Fibroblast of lung (primary cell): ENCODE measurements at regions not wholly inside any gene's neighbourhood (a gene's known extent, or its start where the extent isn't known, plus 50 kb on each side); places are given as distances from the start of the nearest gene placed in this dataset.

ENCODE experiments used
- DNase-seq, 2 donors: peaks; one replicate each; pipeline versions ENCODE4 v3.0.0 to v3.0.0-alpha.2; 2010; ENCODE audit warnings: low read depth in 2 of 2
- H2AFZ ChIP-seq: 2 replicates; pipeline ENCODE4 v1.5.1; 2012; ENCODE audit warnings: low read length, control low read depth, inconsistent platforms
- H3K27ac ChIP-seq: 2 replicates; pipeline ENCODE4 v1.5.1; 2011; ENCODE audit warnings: low read length, control low read depth; ENCODE audit not compliant: insufficient read depth
- H3K27me3 ChIP-seq: 2 replicates; pipeline ENCODE4 v1.5.1; 2011; ENCODE audit warnings: mild to moderate bottlenecking, low read length; ENCODE audit not compliant: control insufficient read depth, insufficient read depth
- H3K36me3 ChIP-seq: 2 replicates; pipeline ENCODE4 v1.5.1; 2011; ENCODE audit warnings: low read length; ENCODE audit not compliant: control insufficient read depth, insufficient read depth
- H3K4me1 ChIP-seq: 2 replicates; pipeline ENCODE4 v1.5.1; 2011; ENCODE audit warnings: low read length; ENCODE audit not compliant: control insufficient read depth, insufficient read depth; ENCODE audit errors: extremely low read depth
- H3K4me2 ChIP-seq: 2 replicates; pipeline ENCODE4 v1.5.1; 2011; ENCODE audit warnings: low read length, control low read depth; ENCODE audit not compliant: insufficient read depth; ENCODE audit errors: extremely low read depth
- H3K4me3 ChIP-seq, 4 experiments: fragments of 200-600 bp in 1 of 4; sonication (generic) in 1 of 4; replicated peaks in 1 of 4; 2 replicates each; pipeline ENCODE4 v1.5.1; 2011 to 2016; ENCODE audit warnings: low read length in 4 of 4, low read depth in 3 of 4, mild to moderate bottlenecking in 3 of 4, control low read depth in 2 of 4, inconsistent platforms in 1 of 4, mixed read lengths in 1 of 4; ENCODE audit not compliant: insufficient read depth in 1 of 4; ENCODE audit errors: control extremely low read depth in 1 of 4
- H3K79me2 ChIP-seq: 2 replicates; pipeline ENCODE4 v1.5.1; 2012; ENCODE audit warnings: mild to moderate bottlenecking, low read length, inconsistent platforms; ENCODE audit not compliant: control insufficient read depth, insufficient read depth
- H3K9ac ChIP-seq: 2 replicates; pipeline ENCODE4 v1.5.1; 2011; ENCODE audit warnings: mild to moderate bottlenecking, low read length, control low read depth; ENCODE audit not compliant: insufficient read depth
- H3K9me3 ChIP-seq: 2 replicates; pipeline ENCODE4 v1.5.1; 2012; ENCODE audit warnings: low read depth, low read length; ENCODE audit not compliant: control insufficient read depth, insufficient read depth
- H4K20me1 ChIP-seq: 2 replicates; pipeline ENCODE4 v1.5.1; 2011; ENCODE audit warnings: low read length; ENCODE audit not compliant: control insufficient read depth, insufficient read depth; ENCODE audit errors: extremely low read depth
- CTCF ChIP-seq, 2 donors: IDR thresholded peaks in 1 of 2; conservative IDR thresholded peaks in 1 of 2; 1 replicate in 1 of 2; 2 replicates in 1 of 2; pipeline ENCODE4 v1.5.1; 2011 to 2012; ENCODE audit warnings: low read length in 2 of 2, control low read depth in 1 of 2, inconsistent platforms in 1 of 2, low read depth in 1 of 2, mild to moderate bottlenecking in 1 of 2
- EZH2 ChIP-seq: IDR thresholded peaks from 2 replicates; pipeline ENCODE4 v1.5.1; 2012; ENCODE audit warnings: low read length, control low read depth, mild to moderate bottlenecking; ENCODE audit errors: missing control alignments

- no peak overlapping the region for H3K9ac ChIP-seq
- no peaks in the 10 kb centered on the region for H4K20me1 ChIP-seq
- H3K9me3 ChIP-seq = no peaks in the 10 kb centered on the region
- TF ChIP-seq CTCF (conservative IDR thresholded peaks at IDR 0.05 in 1 of 2, IDR thresholded peaks at IDR 0.05 in 1 of 2; ENCODE audit: low read depth in 1 of 2, low read length in 2 of 2) (no peak), EZH2 (no peak)
- no peaks in the 10 kb centered on the region for H3K36me3 ChIP-seq
- peak in 1 of 2 donors; percentile 87 for DNase-seq
- H3K27ac ChIP-seq = no peak overlapping the region
- H3K4me3 ChIP-seq = no peak overlapping the region
- no peak overlapping the region for H3K4me2 ChIP-seq
- H3K4me1 ChIP-seq = no peaks in the 10 kb centered on the region
- H3K27me3 ChIP-seq = no peaks in the 10 kb centered on the region
- H3K79me2 ChIP-seq = no peaks in the 10 kb centered on the region
- H2AFZ ChIP-seq = no peak overlapping the region
Observed at GRCh38 chrX:139094671-139095592, 383.4 kb upstream of the FGF13 start.

- Histone ChIP-seq H3K4me1 (no peaks in the 10 kb centered on the region), H3K27me3 (no peaks in the 10 kb centered on the region), H3K36me3 (no peaks in the 10 kb centered on the region), H3K27ac (no peak overlapping the region), H3K4me3 (no peak overlapping the region), H3K4me2 (no peak overlapping the region), H2AFZ (no peak overlapping the region), H3K9ac (no peak overlapping the region), H3K79me2 (no peaks in the 10 kb centered on the region), H4K20me1 (no peaks in the 10 kb centered on the region), H3K9me3 (no peaks in the 10 kb centered on the region)
- peak in 1 of 2 donors; percentile 10 for DNase-seq
- TF ChIP-seq EZH2 (no peak), CTCF (conservative IDR thresholded peaks at IDR 0.05 in 1 of 2, IDR thresholded peaks at IDR 0.05 in 1 of 2; ENCODE audit: low read depth in 1 of 2, low read length in 2 of 2) (no peak)
Observed at GRCh38 chrX:139093201-139093600, 381.7 kb upstream of the FGF13 start.

GRCh38 chrX:139091878-139092277 is 380.4 kb upstream of the FGF13 start:
- H3K79me2 ChIP-seq = no peaks in the 10 kb centered on the region
- H3K27me3 ChIP-seq = no peaks in the 10 kb centered on the region
- no peak overlapping the region for H3K9ac ChIP-seq
- H4K20me1 ChIP-seq = no peaks in the 10 kb centered on the region
- H3K4me2 ChIP-seq = no peak overlapping the region
- H3K4me1 ChIP-seq = no peaks in the 10 kb centered on the region
- H3K36me3 ChIP-seq = no peaks in the 10 kb centered on the region
- H2AFZ ChIP-seq = no peak overlapping the region
- TF ChIP-seq EZH2 = no peak
- TF ChIP-seq CTCF (conservative IDR thresholded peaks at IDR 0.05 in 1 of 2, IDR thresholded peaks at IDR 0.05 in 1 of 2; ENCODE audit: low read depth in 1 of 2, low read length in 2 of 2) = no peak
- H3K27ac ChIP-seq = no peak overlapping the region
- H3K4me3 ChIP-seq = no peak overlapping the region
- DNase-seq = no peak
- H3K9me3 ChIP-seq = no peaks in the 10 kb centered on the region
